ENCODE measurements at regions not wholly inside any gene's neighbourhood (a gene's known extent, or its start where the extent isn't known, plus 50 kb on each side); places are given as distances from the start of the nearest gene placed in this dataset.

DNA sequence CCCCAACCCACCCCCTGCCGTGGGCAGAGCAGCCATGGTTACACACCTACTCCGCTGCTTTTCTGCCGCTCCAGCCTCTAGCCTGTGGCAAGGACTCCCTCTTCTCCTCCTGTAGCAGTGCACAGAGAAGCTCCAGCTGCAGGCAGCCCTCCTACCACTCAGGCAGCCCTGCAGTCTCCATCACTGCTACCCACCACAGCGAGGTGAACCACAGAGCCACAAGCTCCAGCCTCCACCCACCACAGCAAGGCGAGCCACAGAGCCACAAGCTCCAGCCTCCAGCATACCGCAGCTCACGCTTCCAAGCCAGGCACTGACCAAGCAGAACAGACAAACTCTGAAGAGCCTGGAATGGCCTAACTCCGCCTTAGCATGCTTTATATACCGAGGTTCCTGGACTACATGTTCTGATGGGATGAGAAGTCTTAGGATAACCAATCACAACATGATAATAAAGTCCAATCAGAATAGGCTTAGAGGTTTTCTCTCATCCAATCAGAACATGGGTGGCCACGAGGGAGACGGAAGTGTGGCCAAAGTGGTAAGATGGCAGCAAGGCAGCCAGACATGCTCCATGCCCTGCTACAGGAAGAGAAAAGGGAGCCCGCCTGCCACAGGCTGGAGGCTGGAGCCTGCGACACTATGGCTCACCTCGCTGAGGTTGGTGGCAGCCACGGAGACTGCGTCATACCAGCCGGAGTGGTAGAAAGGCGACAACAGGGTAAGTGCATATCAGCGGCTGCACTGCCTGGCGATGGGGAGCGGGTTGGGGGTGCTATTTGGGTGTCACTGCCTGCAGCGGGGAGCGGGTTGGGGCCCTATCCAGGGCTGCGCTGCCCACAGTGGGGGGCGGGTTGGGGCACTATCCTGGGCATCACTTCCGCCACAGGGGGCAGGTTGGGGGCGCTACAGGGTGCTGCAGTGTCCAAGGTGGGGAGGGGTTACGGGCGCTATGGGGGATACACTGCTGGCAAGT lies 75.8 kb upstream of the PCAT7 start:
- no peak for TF ChIP-seq HOXB13 (CRISPR knock-in tag; IDR thresholded peaks at IDR 0.05; ENCODE audit: low read depth)
- no peak for TF ChIP-seq NR3C1 (IDR thresholded peaks at IDR 0.05)
- no peak for TF ChIP-seq GATA3 (IDR thresholded peaks at IDR 0.05; ENCODE audit: borderline replicate concordance)
- TF ChIP-seq CEBPB (IDR thresholded peaks at IDR 0.05) = no peak
- TF ChIP-seq NFE2L2 (conservative IDR thresholded peaks at IDR 0.05; ENCODE audit: low read length) = no peak
- TF ChIP-seq ZFP36 (IDR thresholded peaks at IDR 0.05; ENCODE audit: borderline replicate concordance, partially characterized antibody) = no peak
- TF ChIP-seq MYC (IDR thresholded peaks at IDR 0.05; ENCODE audit: borderline replicate concordance, low read length) = no peak
- TF ChIP-seq PBX3 (IDR thresholded peaks at IDR 0.05) = no peak
- TF ChIP-seq KDM1A (IDR thresholded peaks at IDR 0.05; ENCODE audit: low read depth) = no peak
- TF ChIP-seq EP300 (IDR thresholded peaks at IDR 0.05) = no peak
- TF ChIP-seq ELK1 (IDR thresholded peaks at IDR 0.05; ENCODE audit: low read depth, low read length) = no peak
- no peak for TF ChIP-seq TFCP2L1 (CRISPR knock-in tag; IDR thresholded peaks at IDR 0.05)
- no peak for TF ChIP-seq ZC3H11A (IDR thresholded peaks at IDR 0.05)
- TF ChIP-seq CBX2 (IDR thresholded peaks at IDR 0.05; ENCODE audit: borderline replicate concordance, low read depth) = no peak
- no peak for TF ChIP-seq SREBF2 (IDR thresholded peaks at IDR 0.05)
- TF ChIP-seq JUN (IDR thresholded peaks at IDR 0.05) = no peak
- TF ChIP-seq RFX5 (IDR thresholded peaks at IDR 0.05) = no peak
- TF ChIP-seq ZNF302 (CRISPR knock-in tag; IDR thresholded peaks at IDR 0.05) = no peak
- TF ChIP-seq MAFK (IDR thresholded peaks at IDR 0.05; ENCODE audit: partially characterized antibody) = no peak
- no peak for TF ChIP-seq PHF8 (IDR thresholded peaks at IDR 0.05; ENCODE audit: borderline replicate concordance, low read depth)
- Histone ChIP-seq H3K27ac (no peak overlapping the region), H3K9me3 (no peaks in the 10 kb centered on the region), H3K4me2 (no peak overlapping the region), H3K4me3 (no peak overlapping the region), H3K4me1 (no peaks in the 10 kb centered on the region)
- POLR2A ChIA-PET = no interaction called here
- WGBS (ENCODE audit: missing lambda C conversion rate) = 92% methylated on average over 24 of the region's 29 CpGs
- no peak for FAIRE-seq
- no peak for DNase-seq (ENCODE audit: low read depth in 1 of 2, low spot score in 1 of 2)
- peak; percentile 44 to 45; a peak in 5 of 6 replicates for ATAC-seq
- CTCF ChIA-PET = no interaction called here

- no peak for FAIRE-seq
- Histone ChIP-seq H3K4me1 (no peaks in the 10 kb centered on the region), H3K4me3 (no peak overlapping the region), H3K4me2 (no peak overlapping the region), H3K27ac (no peak overlapping the region), H3K9me3 (no peaks in the 10 kb centered on the region)
- POLR2A ChIA-PET = no interaction called here
- TF ChIP-seq, protein P1, sequence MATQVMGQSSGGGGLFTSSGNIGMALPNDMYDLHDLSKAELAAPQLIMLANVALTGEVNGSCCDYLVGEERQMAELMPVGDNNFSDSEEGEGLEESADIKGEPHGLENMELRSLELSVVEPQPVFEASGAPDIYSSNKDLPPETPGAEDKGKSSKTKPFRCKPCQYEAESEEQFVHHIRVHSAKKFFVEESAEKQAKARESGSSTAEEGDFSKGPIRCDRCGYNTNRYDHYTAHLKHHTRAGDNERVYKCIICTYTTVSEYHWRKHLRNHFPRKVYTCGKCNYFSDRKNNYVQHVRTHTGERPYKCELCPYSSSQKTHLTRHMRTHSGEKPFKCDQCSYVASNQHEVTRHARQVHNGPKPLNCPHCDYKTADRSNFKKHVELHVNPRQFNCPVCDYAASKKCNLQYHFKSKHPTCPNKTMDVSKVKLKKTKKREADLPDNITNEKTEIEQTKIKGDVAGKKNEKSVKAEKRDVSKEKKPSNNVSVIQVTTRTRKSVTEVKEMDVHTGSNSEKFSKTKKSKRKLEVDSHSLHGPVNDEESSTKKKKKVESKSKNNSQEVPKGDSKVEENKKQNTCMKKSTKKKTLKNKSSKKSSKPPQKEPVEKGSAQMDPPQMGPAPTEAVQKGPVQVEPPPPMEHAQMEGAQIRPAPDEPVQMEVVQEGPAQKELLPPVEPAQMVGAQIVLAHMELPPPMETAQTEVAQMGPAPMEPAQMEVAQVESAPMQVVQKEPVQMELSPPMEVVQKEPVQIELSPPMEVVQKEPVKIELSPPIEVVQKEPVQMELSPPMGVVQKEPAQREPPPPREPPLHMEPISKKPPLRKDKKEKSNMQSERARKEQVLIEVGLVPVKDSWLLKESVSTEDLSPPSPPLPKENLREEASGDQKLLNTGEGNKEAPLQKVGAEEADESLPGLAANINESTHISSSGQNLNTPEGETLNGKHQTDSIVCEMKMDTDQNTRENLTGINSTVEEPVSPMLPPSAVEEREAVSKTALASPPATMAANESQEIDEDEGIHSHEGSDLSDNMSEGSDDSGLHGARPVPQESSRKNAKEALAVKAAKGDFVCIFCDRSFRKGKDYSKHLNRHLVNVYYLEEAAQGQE (IDR thresholded peaks at IDR 0.05) = no peak
- TF ChIP-seq EHF (CRISPR knock-in tag; IDR thresholded peaks at IDR 0.05) (no peak), SREBF2 (IDR thresholded peaks at IDR 0.05) (no peak), KDM1A (IDR thresholded peaks at IDR 0.05; ENCODE audit: low read depth) (no peak), HOXA7 (CRISPR knock-in tag; IDR thresholded peaks at IDR 0.05) (no peak), CHD4 (IDR thresholded peaks at IDR 0.05; ENCODE audit: borderline replicate concordance) (no peak), EP300 (IDR thresholded peaks at IDR 0.05) (no peak)
- CTCF ChIA-PET = no interaction called here
- DNase-seq (ENCODE audit: low read depth in 1 of 2, low spot score in 1 of 2) = no peak
- 96% methylated on average over 4 of the region's 9 CpGs for WGBS (ENCODE audit: missing lambda C conversion rate)
- ATAC-seq = peak in 1 of 2 experiments; percentile 31; a peak in 1 of 6 replicates
Observed at GRCh38 chr9:94479757-94480156, 75.1 kb upstream of the PCAT7 start.

Data from A549 (cell line).